ENCODE measurements at regions not wholly inside any gene's neighbourhood (a gene's known extent, or its start where the extent isn't known, plus 50 kb on each side); places are given as distances from the start of the nearest gene placed in this dataset.

DNA sequence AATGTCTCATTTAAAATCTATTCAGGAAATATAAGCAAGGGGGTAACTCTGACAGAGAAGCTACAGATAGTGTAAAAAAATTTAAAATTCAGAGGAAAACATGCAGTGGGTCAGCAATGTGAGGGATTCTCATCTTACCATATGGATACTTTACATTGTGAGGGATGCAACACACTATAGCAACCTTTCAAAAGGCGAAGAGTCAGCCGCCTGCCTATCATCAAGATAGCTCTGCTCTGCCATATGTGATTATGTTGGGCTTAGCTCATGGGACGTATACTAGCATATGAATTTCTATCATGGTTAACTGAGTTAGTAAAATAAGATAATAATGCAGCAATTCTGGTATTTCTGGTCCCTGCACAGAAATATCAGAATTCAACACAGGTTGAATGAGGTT lies 130.9 kb downstream of the MAP3K7 start:
- TF ChIP-seq, protein P1, sequence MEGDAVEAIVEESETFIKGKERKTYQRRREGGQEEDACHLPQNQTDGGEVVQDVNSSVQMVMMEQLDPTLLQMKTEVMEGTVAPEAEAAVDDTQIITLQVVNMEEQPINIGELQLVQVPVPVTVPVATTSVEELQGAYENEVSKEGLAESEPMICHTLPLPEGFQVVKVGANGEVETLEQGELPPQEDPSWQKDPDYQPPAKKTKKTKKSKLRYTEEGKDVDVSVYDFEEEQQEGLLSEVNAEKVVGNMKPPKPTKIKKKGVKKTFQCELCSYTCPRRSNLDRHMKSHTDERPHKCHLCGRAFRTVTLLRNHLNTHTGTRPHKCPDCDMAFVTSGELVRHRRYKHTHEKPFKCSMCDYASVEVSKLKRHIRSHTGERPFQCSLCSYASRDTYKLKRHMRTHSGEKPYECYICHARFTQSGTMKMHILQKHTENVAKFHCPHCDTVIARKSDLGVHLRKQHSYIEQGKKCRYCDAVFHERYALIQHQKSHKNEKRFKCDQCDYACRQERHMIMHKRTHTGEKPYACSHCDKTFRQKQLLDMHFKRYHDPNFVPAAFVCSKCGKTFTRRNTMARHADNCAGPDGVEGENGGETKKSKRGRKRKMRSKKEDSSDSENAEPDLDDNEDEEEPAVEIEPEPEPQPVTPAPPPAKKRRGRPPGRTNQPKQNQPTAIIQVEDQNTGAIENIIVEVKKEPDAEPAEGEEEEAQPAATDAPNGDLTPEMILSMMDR (conservative IDR thresholded peaks at IDR 0.05) = no peak
- no peak overlapping the region for H3K27ac ChIP-seq

DNA sequence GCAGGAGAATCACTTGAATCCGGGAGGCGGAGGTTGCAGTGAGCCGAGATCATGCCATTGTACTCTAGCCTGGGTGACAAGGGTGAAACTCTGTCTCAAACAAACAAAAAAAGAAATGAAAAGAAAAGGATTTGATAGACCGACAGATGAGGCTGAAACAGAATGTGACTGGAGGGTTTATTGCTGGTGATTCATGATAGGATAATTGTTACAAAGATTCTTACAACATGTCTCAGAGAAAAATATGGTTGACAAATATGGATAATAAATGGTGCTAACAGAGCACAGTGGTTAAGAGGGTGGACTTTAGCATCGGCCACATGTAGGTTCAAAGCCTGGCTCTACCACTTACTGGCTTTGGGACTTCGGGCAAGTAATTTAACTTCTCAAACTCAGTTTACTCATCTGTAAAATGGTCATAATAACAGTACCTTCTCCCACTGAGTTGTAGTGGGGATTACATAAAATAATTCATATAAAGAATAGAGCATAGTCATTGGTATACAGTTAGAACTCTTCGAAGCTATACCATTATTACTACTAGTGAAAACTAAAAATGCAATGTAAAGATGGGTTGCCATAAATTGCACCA lies 131.9 kb downstream of the MAP3K7 start:
- TF ChIP-seq, protein P1 (conservative IDR thresholded peaks at IDR 0.05) = no peak
- H3K27ac ChIP-seq = no peak overlapping the region

DNA sequence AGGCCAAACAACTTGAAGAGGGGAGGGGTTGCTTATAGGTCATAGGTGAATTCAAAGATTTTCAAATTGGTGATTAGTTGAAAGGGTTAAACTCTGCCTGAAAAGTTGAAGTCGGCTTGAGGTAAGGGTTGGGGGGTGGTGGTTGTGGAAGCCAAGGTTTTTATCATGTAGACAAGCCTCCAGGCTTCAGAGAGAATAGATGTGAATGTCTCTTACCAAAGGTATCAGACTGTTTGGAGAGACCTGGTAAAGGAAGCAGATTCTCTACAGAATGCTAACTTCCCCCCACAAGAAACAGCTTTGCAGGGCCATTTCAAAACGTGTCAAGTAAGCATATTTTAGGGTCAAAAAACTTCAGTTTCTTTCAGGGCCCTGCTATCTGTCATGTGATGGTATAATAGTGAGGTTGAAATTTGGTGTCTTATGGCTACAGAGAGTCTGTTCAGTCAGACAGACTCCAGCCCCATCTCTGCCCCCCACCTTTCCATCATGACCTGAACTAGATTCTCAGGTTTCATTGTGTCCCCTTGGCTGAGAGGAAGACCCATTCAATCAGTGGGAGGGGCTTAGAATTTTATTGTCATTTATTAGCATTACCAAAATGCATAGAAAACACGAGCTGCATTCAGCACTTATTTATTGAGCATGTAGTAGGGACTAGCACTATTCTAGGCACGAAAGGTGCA lies 136.5 kb downstream of the MAP3K7 start:
- H3K27ac ChIP-seq = no peak overlapping the region
- TF ChIP-seq, protein P1 (conservative IDR thresholded peaks at IDR 0.05) = no peak

- H3K27ac ChIP-seq = no peak overlapping the region
Measured at GRCh38 chr6:90449311-90449710, 137.6 kb downstream of the MAP3K7 start.

DNA sequence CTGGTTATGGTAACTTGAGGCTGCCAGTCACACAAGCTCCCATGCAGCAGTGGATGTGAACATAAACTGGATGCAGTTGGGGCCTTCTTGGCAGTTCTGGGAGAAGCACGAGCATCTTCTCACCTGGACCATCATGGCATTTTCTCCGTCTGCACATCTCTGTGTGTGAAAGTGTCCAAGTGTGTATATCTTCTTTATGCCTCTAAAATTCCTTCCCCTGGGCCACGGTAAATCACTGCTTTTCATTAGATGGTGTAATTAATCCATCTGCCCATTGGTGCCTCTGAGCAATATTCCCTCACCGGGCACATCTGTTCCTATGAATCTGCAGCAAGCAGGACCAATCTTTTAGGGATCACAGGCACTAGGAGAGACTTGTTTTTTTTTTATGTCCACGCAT lies 138.0 kb downstream of the MAP3K7 start:
- TF ChIP-seq, protein P1 (conservative IDR thresholded peaks at IDR 0.05) = no peak
- H3K27ac ChIP-seq = no peak overlapping the region

More at GRCh38 chr6:90449311-90449710, 137.6 kb downstream of the MAP3K7 start:
- TF ChIP-seq, protein P1 (conservative IDR thresholded peaks at IDR 0.05) = no peak

DNA sequence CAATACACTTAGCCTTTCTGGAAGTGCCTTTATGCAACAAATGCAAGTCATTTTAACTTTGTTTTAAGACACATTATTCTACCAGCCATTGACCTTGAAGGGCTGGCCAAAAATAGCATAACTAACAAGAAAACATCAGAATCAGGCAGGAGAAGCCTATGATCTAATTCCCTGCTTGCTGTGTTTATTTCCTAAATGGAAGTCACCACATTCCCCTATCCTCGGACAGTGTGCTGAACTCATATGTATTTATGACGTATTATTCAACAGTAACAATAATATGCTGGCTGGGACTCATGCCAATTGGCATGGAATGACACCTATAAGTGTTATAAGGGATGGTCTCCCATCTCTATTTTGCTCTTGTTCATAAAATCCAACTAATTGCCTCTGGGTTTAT lies 140.7 kb downstream of the MAP3K7 start:
- TF ChIP-seq, protein P1 (conservative IDR thresholded peaks at IDR 0.05) = no peak
- no peak overlapping the region for H3K27ac ChIP-seq

DNA sequence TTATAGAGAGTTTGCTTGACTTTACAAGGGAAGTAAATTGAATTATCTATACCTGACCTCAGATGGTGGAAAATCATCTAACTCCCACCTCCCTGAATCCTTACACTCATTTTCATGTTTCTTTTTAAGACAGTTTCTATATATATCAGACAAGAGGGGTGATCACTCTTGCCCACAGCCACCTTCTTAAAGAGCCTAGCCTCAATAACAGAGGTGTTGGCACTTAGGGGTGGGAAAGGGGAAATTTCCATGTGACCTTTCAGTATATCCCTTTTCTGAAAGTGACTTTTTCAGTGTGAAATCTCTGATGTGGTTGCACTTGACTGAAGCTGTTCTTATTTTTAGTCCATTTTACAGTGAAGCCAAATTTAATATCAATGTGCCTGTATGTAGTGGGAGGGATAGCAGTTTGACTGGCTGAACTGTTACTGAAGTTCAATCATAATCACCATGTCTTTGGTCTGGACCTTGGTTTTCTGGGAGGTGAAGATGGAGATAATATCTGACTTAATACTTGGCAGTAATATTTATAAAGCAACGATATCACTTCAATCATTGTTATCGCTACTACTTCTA lies 141.3 kb downstream of the MAP3K7 start:
- H3K27ac ChIP-seq = no peak overlapping the region
- TF ChIP-seq, protein P1 (conservative IDR thresholded peaks at IDR 0.05) = no peak

All from VCaP (cell line).